ENCODE measurements at regions not wholly inside any gene's neighbourhood (a gene's known extent, or its start where the extent isn't known, plus 50 kb on each side); places are given as distances from the start of the nearest gene placed in this dataset.
"Not testable (repeated sequence)": the region's sequence is repeated elsewhere in the genome, so short reads cannot be mapped to it uniquely, and the experiment has no call there.

- TF ChIP-seq CTCF (IDR thresholded peaks at IDR 0.05; ENCODE audit: insufficient read depth, low read depth, low read length, missing control alignments): no peak
- DNase-seq (ENCODE audit: low read depth): no peak
- H3K4me3 ChIP-seq (ENCODE audit: low read length): no peak overlapping the region
Measured at GRCh38 chr20:54995011-54995410, 519.6 kb downstream of the DOK5 start.

GRCh38 chr20:54985091-54985490 is 509.7 kb downstream of the DOK5 start:
- no peak for TF ChIP-seq CTCF (IDR thresholded peaks at IDR 0.05; ENCODE audit: insufficient read depth, low read depth, low read length, missing control alignments)
- no peak overlapping the region for H3K4me3 ChIP-seq (ENCODE audit: low read length)
- no peak for DNase-seq (ENCODE audit: low read depth)

- no peak overlapping the region for H3K4me3 ChIP-seq (ENCODE audit: low read length)
- DNase-seq (ENCODE audit: low read depth): no peak
- TF ChIP-seq CTCF (IDR thresholded peaks at IDR 0.05; ENCODE audit: insufficient read depth, low read depth, low read length, missing control alignments): no peak
Measured at GRCh38 chr20:54984104-54984448, 508.7 kb downstream of the DOK5 start.

GRCh38 chr20:54983394-54984103 is 508.2 kb downstream of the DOK5 start:
- not testable (repeated sequence) for DNase-seq (ENCODE audit: low read depth); H3K4me3 ChIP-seq (ENCODE audit: low read length)

- TF ChIP-seq CTCF (IDR thresholded peaks at IDR 0.05; ENCODE audit: insufficient read depth, low read depth, low read length, missing control alignments): no peak
- no peak for DNase-seq (ENCODE audit: low read depth)
Measured at GRCh38 chr20:54981175-54981574, 505.8 kb downstream of the DOK5 start.

GRCh38 chr20:54980103-54980960 is 504.9 kb downstream of the DOK5 start:
- DNase-seq (ENCODE audit: low read depth): peak; percentile 36
- no peak overlapping the region for H3K4me3 ChIP-seq (ENCODE audit: low read length)
- peak; percentile 60 for TF ChIP-seq CTCF (IDR thresholded peaks at IDR 0.05; ENCODE audit: insufficient read depth, low read depth, low read length, missing control alignments)

More at GRCh38 chr20:54981175-54981574, 505.8 kb downstream of the DOK5 start:
- no peak overlapping the region for H3K4me3 ChIP-seq (ENCODE audit: low read length)

- no peak for DNase-seq (ENCODE audit: low read depth)
- no peak for TF ChIP-seq CTCF (IDR thresholded peaks at IDR 0.05; ENCODE audit: insufficient read depth, low read depth, low read length, missing control alignments)
- no peak overlapping the region for H3K4me3 ChIP-seq (ENCODE audit: low read length)
Measured at GRCh38 chr20:54950304-54950703, 474.9 kb downstream of the DOK5 start.
